ENCODE measurements at regions not wholly inside any gene's neighbourhood (a gene's known extent, or its start where the extent isn't known, plus 50 kb on each side); places are given as distances from the start of the nearest gene placed in this dataset.

DNA sequence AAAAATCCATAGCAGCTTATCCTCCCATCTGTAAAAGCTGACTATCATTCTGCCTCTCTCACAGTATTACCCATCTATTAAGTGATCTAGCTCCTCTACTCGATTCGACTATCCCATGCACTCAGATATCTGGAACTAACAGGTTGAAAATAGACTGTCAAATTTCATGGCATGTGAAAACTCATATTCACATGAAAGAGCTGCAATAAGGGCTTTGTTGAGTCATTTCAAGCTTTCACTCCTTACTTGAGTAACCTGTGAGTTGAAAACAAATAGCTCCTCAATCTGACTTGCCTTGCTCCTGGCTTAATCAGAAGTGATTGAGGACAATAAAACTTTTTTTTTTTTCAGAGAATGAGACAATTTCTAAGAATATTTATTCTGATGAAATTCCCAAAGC, 192.4 kb upstream of the ERBB4 start:
- 0 out of 2 replicates have a peak, but pooled peaks cover 8% of the 10 kb centered on the region for H3K4me1 Mint-ChIP-seq (ENCODE audit: low read depth)
- no peak for DNase-seq
- no peak overlapping the region for H3K27ac Mint-ChIP-seq
- no peak overlapping the region for H3K4me3 Mint-ChIP-seq
- no peaks in the 10 kb centered on the region for H3K27me3 Mint-ChIP-seq (ENCODE audit: insufficient read depth)
- TF ChIP-seq, protein P1, sequence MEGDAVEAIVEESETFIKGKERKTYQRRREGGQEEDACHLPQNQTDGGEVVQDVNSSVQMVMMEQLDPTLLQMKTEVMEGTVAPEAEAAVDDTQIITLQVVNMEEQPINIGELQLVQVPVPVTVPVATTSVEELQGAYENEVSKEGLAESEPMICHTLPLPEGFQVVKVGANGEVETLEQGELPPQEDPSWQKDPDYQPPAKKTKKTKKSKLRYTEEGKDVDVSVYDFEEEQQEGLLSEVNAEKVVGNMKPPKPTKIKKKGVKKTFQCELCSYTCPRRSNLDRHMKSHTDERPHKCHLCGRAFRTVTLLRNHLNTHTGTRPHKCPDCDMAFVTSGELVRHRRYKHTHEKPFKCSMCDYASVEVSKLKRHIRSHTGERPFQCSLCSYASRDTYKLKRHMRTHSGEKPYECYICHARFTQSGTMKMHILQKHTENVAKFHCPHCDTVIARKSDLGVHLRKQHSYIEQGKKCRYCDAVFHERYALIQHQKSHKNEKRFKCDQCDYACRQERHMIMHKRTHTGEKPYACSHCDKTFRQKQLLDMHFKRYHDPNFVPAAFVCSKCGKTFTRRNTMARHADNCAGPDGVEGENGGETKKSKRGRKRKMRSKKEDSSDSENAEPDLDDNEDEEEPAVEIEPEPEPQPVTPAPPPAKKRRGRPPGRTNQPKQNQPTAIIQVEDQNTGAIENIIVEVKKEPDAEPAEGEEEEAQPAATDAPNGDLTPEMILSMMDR (IDR thresholded peaks at IDR 0.05) = no peak
- H3K36me3 Mint-ChIP-seq (ENCODE audit: low read depth) = no peaks in the 10 kb centered on the region
- H3K9me3 Mint-ChIP-seq = no peaks in the 10 kb centered on the region

DNA sequence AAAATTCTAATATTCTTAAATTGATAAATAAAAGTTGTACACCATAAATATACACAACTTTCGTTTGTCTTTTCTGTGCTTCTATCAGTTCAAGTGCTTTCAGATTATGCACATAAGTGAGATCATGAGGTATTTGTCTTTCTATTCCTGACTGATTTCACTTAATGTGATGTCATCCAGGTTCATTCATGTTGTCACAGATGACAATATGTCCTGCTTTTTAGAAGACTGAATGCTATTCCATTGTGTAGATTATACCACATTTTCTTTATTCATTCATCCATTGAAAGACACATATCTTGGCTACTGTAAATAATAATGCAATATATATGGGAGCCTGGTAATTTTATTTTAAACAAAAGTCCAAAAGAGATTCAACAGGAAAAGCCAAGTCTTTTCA, 190.1 kb upstream of the ERBB4 start:
- H3K9me3 Mint-ChIP-seq = no peaks in the 10 kb centered on the region
- no peak for DNase-seq
- H3K4me3 Mint-ChIP-seq = no peak overlapping the region
- TF ChIP-seq, protein P1 (IDR thresholded peaks at IDR 0.05) = no peak
- no peaks in the 10 kb centered on the region for H3K36me3 Mint-ChIP-seq (ENCODE audit: low read depth)
- H3K27ac Mint-ChIP-seq = no peak overlapping the region
- H3K4me1 Mint-ChIP-seq (ENCODE audit: low read depth) = peaks cover 8% of the 10 kb centered on the region; the same call in 1 of the 2 replicates
- no peaks in the 10 kb centered on the region for H3K27me3 Mint-ChIP-seq (ENCODE audit: insufficient read depth)

DNA sequence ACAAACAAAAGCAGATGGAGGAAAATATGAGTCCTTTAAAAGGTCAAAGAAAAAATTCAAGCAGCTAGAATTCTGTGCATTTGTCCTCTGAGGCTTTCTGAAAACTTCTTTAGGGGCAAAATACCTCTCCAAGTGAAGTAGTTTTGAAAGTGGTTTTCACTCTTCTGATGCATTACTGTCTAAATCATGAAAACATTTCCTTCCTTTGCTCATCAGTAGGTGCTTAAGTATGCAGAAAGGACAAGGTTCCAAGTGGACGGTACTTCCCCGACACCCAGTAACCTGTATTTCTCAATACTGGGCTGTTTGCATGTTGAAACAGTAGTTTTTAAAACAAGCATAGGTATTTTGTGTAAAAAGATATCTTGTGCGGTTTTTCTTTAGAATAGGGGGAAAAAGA, 189.1 kb upstream of the ERBB4 start:
- Mint-ChIP-seq H3K4me1 (ENCODE audit: low read depth) (peaks cover 17% of the 10 kb centered on the region), H3K27ac (no peak overlapping the region), H3K27me3 (ENCODE audit: insufficient read depth) (no peaks in the 10 kb centered on the region), H3K36me3 (ENCODE audit: low read depth) (no peaks in the 10 kb centered on the region), H3K9me3 (no peaks in the 10 kb centered on the region), H3K4me3 (no peak overlapping the region)
- no peak for DNase-seq
- TF ChIP-seq, protein P1 (IDR thresholded peaks at IDR 0.05) = no peak

DNA sequence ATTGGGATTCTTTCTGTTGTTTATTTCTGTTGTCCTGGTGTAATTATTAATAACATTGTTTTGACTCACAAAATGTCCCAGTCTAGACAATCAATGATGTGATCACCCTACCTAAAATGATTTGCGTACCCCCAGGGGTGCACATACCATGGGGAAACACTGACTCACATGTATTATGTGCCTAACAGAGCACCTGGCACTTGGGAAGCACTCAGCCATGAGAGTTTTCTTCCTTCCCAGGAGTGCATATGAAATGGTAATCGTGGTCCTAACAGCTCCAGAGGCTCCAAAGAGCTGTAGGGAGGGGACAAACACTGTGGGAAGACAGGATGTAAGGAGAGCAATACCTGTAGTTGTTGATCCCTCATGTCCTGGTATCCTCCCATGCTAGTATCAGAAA, 187.8 kb upstream of the ERBB4 start:
- TF ChIP-seq, protein P1 (IDR thresholded peaks at IDR 0.05) = no peak

DNA sequence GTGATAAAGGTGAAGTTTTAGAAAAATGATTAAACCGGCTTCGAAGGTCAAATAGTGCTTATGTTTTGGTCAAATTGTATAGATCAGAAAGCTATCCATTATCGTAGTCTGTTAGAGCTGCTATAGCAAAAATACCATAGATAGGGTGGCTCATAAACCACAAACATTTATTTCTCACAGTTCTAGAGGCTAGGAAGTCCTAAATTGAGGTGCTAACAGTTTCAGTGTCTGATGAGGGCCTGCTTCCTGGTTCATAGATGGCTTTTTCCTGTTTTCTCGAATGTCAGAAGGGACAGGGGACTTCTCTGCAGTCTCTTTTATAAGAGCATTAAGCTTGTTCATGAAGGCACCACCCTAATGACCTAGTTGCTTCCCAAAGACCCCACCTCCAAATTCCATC, 186.6 kb upstream of the ERBB4 start:
- H3K4me3 Mint-ChIP-seq = no peak overlapping the region
- peaks cover 6% of the 10 kb centered on the region for H3K9me3 Mint-ChIP-seq
- H3K36me3 Mint-ChIP-seq (ENCODE audit: low read depth) = peaks cover 10% of the 10 kb centered on the region
- DNase-seq = no peak
- H3K4me1 Mint-ChIP-seq (ENCODE audit: low read depth) = peaks cover 31% of the 10 kb centered on the region
- no peaks in the 10 kb centered on the region for H3K27me3 Mint-ChIP-seq (ENCODE audit: insufficient read depth)
- no peak overlapping the region for H3K27ac Mint-ChIP-seq
- TF ChIP-seq, protein P1 (IDR thresholded peaks at IDR 0.05) = no peak

More for the DNA sequence above, 187.8 kb upstream of the ERBB4 start:
- Mint-ChIP-seq H3K27ac (no peak overlapping the region), H3K27me3 (ENCODE audit: insufficient read depth) (no peaks in the 10 kb centered on the region), H3K4me1 (ENCODE audit: low read depth) (peaks cover 30% of the 10 kb centered on the region), H3K9me3 (no peaks in the 10 kb centered on the region; the same call in 1 of the 2 replicates), H3K36me3 (ENCODE audit: low read depth) (0 out of 2 replicates have a peak, but pooled peaks cover 4% of the 10 kb centered on the region), H3K4me3 (no peak overlapping the region)
- no peak for DNase-seq

DNA sequence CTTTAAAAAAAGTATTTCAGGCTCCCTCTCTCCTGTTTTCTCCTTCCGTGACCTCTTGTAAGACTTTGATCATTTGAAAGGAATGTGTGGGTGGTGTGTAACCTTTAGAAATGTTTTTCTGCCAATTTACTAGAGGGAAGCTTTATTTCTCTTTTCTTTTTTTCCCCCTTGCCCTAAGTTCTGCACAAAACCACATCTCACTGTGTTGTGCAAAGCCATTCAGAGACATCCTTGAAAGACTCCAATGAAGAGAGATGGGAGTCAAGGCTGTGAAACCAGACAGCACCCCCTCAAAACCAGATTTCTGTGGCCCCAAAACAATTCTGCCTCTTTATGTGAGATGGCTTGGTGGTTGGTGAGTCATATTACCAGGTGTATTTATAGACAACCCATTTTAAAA, 184.6 kb upstream of the ERBB4 start:
- H3K4me3 Mint-ChIP-seq = peak overlapping the region; percentile 56
- H3K27me3 Mint-ChIP-seq (ENCODE audit: insufficient read depth) = no peaks in the 10 kb centered on the region
- H3K4me1 Mint-ChIP-seq (ENCODE audit: low read depth) = peaks cover 31% of the 10 kb centered on the region
- peaks cover 12% of the 10 kb centered on the region for H3K36me3 Mint-ChIP-seq (ENCODE audit: low read depth)
- TF ChIP-seq, protein P1 (IDR thresholded peaks at IDR 0.05) = no peak
- peak overlapping the region; percentile 62 for H3K27ac Mint-ChIP-seq
- DNase-seq = peak; percentile 38
- peaks cover 10% of the 10 kb centered on the region for H3K9me3 Mint-ChIP-seq

Measured in HFFc6 (cell line).